Keratinocyte (primary cell): ENCODE measurements at regions not wholly inside any gene's neighbourhood (a gene's known extent, or its start where the extent isn't known, plus 50 kb on each side); places are given as distances from the start of the nearest gene placed in this dataset.

Source experiments
- DNase-seq: peaks from one replicate; pipeline ENCODE4 v3.0.0-alpha.2; 2011; ENCODE audit warnings: low read depth, missing footprints, low spot score
- FAIRE-seq: peaks from 2 replicates; lab custom pipeline; 2011; peaks lifted over from hg19 to GRCh38; lab: Jason Lieb, UNC
- H2AFZ ChIP-seq: 2 replicates; pipeline ENCODE4 v1.6.0; 2012; ENCODE audit warnings: low read length, control low read depth, inconsistent platforms; ENCODE audit not compliant: control insufficient read depth
- H3K27ac ChIP-seq: 2 replicates; pipeline ENCODE4 v1.5.1; 2011; ENCODE audit warnings: low read length; ENCODE audit not compliant: control insufficient read depth, insufficient read depth
- H3K27me3 ChIP-seq: 3 replicates; pipeline ENCODE4 v1.6.0; 2011; ENCODE audit warnings: low read length; ENCODE audit not compliant: control insufficient read depth, insufficient read depth; ENCODE audit errors: extremely low read depth
- H3K36me3 ChIP-seq, 2 experiments: 2 replicates in 1 of 2; 3 replicates in 1 of 2; pipeline ENCODE4 v1.5.1; 2011; ENCODE audit warnings: low read length in 2 of 2, mild to moderate bottlenecking in 1 of 2; ENCODE audit not compliant: control insufficient read depth in 2 of 2, insufficient read depth in 2 of 2; ENCODE audit errors: extremely low read depth in 1 of 2
- H3K4me1 ChIP-seq: 3 replicates; pipeline ENCODE4 v1.5.1; 2011; ENCODE audit warnings: low read length; ENCODE audit not compliant: control insufficient read depth, insufficient read depth; ENCODE audit errors: extremely low read depth
- H3K4me2 ChIP-seq: 3 replicates; pipeline ENCODE4 v1.6.0; 2011; ENCODE audit warnings: low read depth, low read length; ENCODE audit not compliant: control insufficient read depth, insufficient read depth; ENCODE audit errors: extremely low read depth
- H3K4me3 ChIP-seq, 3 experiments: fragments of 200-600 bp in 1 of 3; sonication (generic) in 1 of 3; 2 replicates in 2 of 3; 3 replicates in 1 of 3; pipeline ENCODE4 v1.5.1; 2011 to 2016; ENCODE audit warnings: low read length in 3 of 3, mild to moderate bottlenecking in 3 of 3, control low read depth in 2 of 3, inconsistent platforms in 1 of 3, low read depth in 1 of 3, mixed read lengths in 1 of 3, mixed run types in 1 of 3, moderate library complexity in 1 of 3; ENCODE audit not compliant: control insufficient read depth in 2 of 3, insufficient read depth in 2 of 3; ENCODE audit errors: extremely low read depth in 1 of 3
- H3K79me2 ChIP-seq: 2 replicates; pipeline ENCODE4 v1.6.0; 2012; ENCODE audit warnings: low read length; ENCODE audit not compliant: control insufficient read depth, insufficient read depth
- H3K9ac ChIP-seq: 3 replicates; pipeline ENCODE4 v1.6.0; 2011; ENCODE audit warnings: low read length; ENCODE audit not compliant: control insufficient read depth, insufficient read depth; ENCODE audit errors: extremely low read depth
- H3K9me1 ChIP-seq: 3 replicates; pipeline ENCODE4 v1.6.0; 2011; ENCODE audit warnings: low read length; ENCODE audit not compliant: control insufficient read depth, insufficient read depth; ENCODE audit errors: extremely low read depth
- H3K9me3 ChIP-seq: 2 replicates; pipeline ENCODE4 v1.5.1; 2012; ENCODE audit warnings: low read depth, low read length; ENCODE audit not compliant: control insufficient read depth
- H4K20me1 ChIP-seq: 3 replicates; pipeline ENCODE4 v1.6.0; 2011; ENCODE audit warnings: low read length; ENCODE audit not compliant: control insufficient read depth, insufficient read depth; ENCODE audit errors: extremely low read depth
- CTCF ChIP-seq, 3 experiments: IDR thresholded peaks in 1 of 3; conservative IDR thresholded peaks in 1 of 3; optimal IDR thresholded peaks in 1 of 3; 2 replicates in 2 of 3; 3 replicates in 1 of 3; pipeline versions ENCODE3 to v1.5.1; 2011; ENCODE audit warnings: low read length in 3 of 3, mild to moderate bottlenecking in 3 of 3, moderate library complexity in 2 of 3, control low read depth in 1 of 3, inconsistent platforms in 1 of 3; ENCODE audit not compliant: insufficient read depth in 2 of 3; ENCODE audit errors: extremely low read depth in 1 of 3
- EZH2 ChIP-seq: IDR thresholded peaks from one replicate; pipeline ENCODE4 v1.6.1; 2012; ENCODE audit warnings: inconsistent platforms, mild to moderate bottlenecking, low read length, moderate library complexity
- dilution Hi-C: fragments of 300-500 bp; cut with MboI; formaldehyde crosslinking; loops from one replicate; pipeline ENCODE4 v1.7.0; 2020; ENCODE audit warnings: low sequenced_read_pairs; ENCODE audit not compliant: extremely low pct_ligation_motif_present

- Histone ChIP-seq H3K27me3 (no peaks in the 10 kb centered on the region), H3K4me2 (no peak overlapping the region), H4K20me1 (no peaks in the 10 kb centered on the region), H3K9ac (no peak overlapping the region), H3K4me1 (no peaks in the 10 kb centered on the region), H2AFZ (no peak overlapping the region), H3K4me3 (no peak overlapping the region), H3K9me1 (no peaks in the 10 kb centered on the region), H3K36me3 (no peaks in the 10 kb centered on the region), H3K79me2 (no peaks in the 10 kb centered on the region), H3K27ac (no peak overlapping the region), H3K9me3 (no peaks in the 10 kb centered on the region)
- dilution Hi-C loops, result no loop called here
- TF ChIP-seq CTCF (optimal IDR thresholded peaks at IDR 0.05 in 1 of 3, IDR thresholded peaks at IDR 0.05 in 1 of 3, conservative IDR thresholded peaks at IDR 0.05 in 1 of 3; ENCODE audit: extremely low read depth in 1 of 3, insufficient read depth in 2 of 3, low read length in 3 of 3), result peak in 1 of 3 experiments; percentile 8
- TF ChIP-seq EZH2, result no peak
- DNase-seq (no peak), FAIRE-seq (no peak)
These were observed 154.3 kb upstream of the GIMD1 start for GRCh38 chr4:106522839-106523238.

GRCh38 chr4:106512706-106513105, 144.1 kb upstream of the GIMD1 start:
- no peak overlapping the region for H3K4me3 ChIP-seq
- H3K9ac ChIP-seq, result no peak overlapping the region
- FAIRE-seq, result no peak
- H3K9me1 ChIP-seq, result no peaks in the 10 kb centered on the region
- H3K36me3 ChIP-seq, result no peaks in the 10 kb centered on the region
- no peaks in the 10 kb centered on the region for H3K4me1 ChIP-seq
- no peak overlapping the region for H2AFZ ChIP-seq
- no peaks in the 10 kb centered on the region for H3K9me3 ChIP-seq
- no peak overlapping the region for H3K4me2 ChIP-seq
- H3K79me2 ChIP-seq, result no peaks in the 10 kb centered on the region
- no peaks in the 10 kb centered on the region for H3K27me3 ChIP-seq
- no peak overlapping the region for H3K27ac ChIP-seq
- no peak for DNase-seq
- TF ChIP-seq CTCF (optimal IDR thresholded peaks at IDR 0.05 in 1 of 3, IDR thresholded peaks at IDR 0.05 in 1 of 3, conservative IDR thresholded peaks at IDR 0.05 in 1 of 3; ENCODE audit: extremely low read depth in 1 of 3, insufficient read depth in 2 of 3, low read length in 3 of 3) (no peak), EZH2 (no peak)
- no peaks in the 10 kb centered on the region for H4K20me1 ChIP-seq
- dilution Hi-C loops, result no loop called here
